Activated T-cell treated with anti-CD3 and anti-CD28 coated beads, Interleukin-2, amount 50 U/mL, for 24 hours (primary cell): ENCODE measurements at regions not wholly inside any gene's neighbourhood (a gene's known extent, or its start where the extent isn't known, plus 50 kb on each side); places are given as distances from the start of the nearest gene placed in this dataset.

Experiments
- DNase-seq: peaks from one replicate; pipeline ENCODE4 v3.0.0-alpha.2; 2020
- H3K27ac Mint-ChIP-seq: 2 replicates; pipeline ENCODE4 v1.8.0; 2020; ENCODE audit warnings: mild to moderate bottlenecking, mixed read lengths
- H3K27me3 Mint-ChIP-seq: 2 replicates; pipeline ENCODE4 v1.8.0; 2020; ENCODE audit warnings: mixed read lengths
- H3K36me3 Mint-ChIP-seq: 2 replicates; pipeline ENCODE4 v1.8.0; 2020; ENCODE audit warnings: low read depth, mixed read lengths
- H3K4me1 Mint-ChIP-seq: 2 replicates; pipeline ENCODE4 v1.8.0; 2020; ENCODE audit warnings: low read depth, mixed read lengths
- H3K4me3 Mint-ChIP-seq: 2 replicates; pipeline ENCODE4 v1.8.0; 2020; ENCODE audit warnings: mild to moderate bottlenecking, moderate library complexity, mixed read lengths
- H3K9me3 Mint-ChIP-seq: 2 replicates; pipeline ENCODE4 v1.8.0; 2020; ENCODE audit warnings: mixed read lengths

DNA sequence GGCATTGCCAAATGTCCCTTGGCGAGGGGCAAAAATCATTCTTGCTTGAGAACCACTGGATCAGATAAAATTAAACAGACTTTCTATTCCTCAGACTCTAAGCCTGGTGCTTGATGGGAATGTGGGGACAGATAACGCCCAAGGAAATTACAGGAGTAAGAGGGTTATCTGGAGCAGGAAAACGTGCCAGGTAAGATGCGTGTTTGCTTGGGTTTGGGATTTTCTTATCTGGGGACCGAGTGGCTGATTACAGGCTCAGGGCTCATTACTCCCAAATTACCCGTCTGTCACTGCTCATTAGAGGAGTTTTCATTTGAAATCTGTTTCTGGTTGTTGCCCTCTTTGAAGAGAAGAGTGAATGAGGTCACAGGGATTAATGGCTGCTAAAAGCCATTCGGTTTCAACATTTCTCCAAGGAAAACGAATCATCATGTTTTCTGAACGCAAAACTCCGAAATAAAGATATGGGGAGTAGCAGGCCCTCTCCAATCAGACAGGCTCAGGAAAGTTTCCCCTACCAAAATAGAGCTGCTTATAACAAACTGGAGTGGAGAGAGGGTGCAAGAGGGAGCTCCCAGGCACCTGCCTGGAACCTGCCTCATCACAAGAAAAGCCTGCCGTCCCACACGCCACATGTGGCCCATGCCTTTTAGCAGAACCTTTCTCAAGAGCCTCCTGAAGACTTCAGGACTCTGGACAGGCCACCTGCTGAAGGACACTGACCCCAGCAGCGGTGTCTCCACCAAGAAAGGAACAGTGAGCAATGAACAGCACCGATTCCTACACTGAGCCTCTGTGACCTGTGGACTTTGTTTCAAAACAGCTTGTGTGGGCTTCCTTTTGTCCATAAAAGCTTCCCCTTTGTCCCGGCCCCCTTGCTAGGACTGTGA lies 136.4 kb downstream of the ICE1 start:
- no peaks in the 10 kb centered on the region for H3K36me3 Mint-ChIP-seq
- no peak overlapping the region for H3K4me3 Mint-ChIP-seq
- no peaks in the 10 kb centered on the region for H3K9me3 Mint-ChIP-seq
- H3K27ac Mint-ChIP-seq = no peak overlapping the region
- DNase-seq = no peak
- no peaks in the 10 kb centered on the region for H3K4me1 Mint-ChIP-seq
- peaks cover 17% of the 10 kb centered on the region for H3K27me3 Mint-ChIP-seq

DNA sequence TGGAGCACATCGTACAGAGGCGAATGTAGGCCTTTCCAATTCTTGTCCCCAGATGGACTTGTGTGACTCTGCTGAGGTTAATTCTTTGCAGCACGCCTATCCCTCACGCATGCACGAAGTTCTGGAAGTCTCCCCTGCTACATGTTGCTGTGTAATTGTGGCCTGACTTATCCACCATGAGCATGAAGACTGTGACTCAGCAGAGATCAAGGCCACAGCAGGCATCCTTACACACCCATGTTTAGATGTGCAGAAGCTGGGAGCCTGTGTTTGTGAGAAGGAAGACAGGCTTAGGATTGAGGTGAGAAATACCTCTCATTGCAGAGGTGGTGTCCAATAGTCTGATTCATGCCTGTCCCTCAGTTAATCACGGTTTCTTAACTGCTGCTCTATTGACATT lies 135.6 kb downstream of the ICE1 start:
- Mint-ChIP-seq H3K4me3 (no peak overlapping the region), H3K9me3 (no peaks in the 10 kb centered on the region), H3K27ac (no peak overlapping the region), H3K27me3 (peaks cover 17% of the 10 kb centered on the region), H3K36me3 (no peaks in the 10 kb centered on the region), H3K4me1 (no peaks in the 10 kb centered on the region)
- DNase-seq = no peak

DNA sequence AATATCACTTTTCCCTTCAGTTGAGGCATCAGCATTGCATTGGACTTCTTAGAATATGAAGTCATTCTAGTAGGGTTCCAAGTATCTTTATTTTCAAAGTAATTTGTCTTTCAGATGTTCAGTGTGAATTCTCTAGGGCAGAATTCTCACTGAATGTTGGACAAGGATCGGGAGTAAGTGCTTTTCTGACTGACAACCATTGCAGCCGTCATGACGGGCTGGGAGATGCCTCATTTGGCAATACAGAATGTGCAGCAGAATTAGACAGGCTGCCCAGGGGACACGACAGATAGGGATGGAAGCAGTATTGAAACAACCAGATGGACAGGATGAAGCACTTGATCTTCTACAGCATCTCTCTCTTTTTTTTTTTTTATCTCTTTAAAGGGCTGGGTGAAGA lies 129.0 kb downstream of the ICE1 start:
- Mint-ChIP-seq H3K27me3 (peaks cover 14% of the 10 kb centered on the region), H3K9me3 (peaks cover 2% of the 10 kb centered on the region), H3K4me1 (no peaks in the 10 kb centered on the region), H3K4me3 (no peak overlapping the region), H3K36me3 (no peaks in the 10 kb centered on the region), H3K27ac (no peak overlapping the region)
- DNase-seq = no peak

DNA sequence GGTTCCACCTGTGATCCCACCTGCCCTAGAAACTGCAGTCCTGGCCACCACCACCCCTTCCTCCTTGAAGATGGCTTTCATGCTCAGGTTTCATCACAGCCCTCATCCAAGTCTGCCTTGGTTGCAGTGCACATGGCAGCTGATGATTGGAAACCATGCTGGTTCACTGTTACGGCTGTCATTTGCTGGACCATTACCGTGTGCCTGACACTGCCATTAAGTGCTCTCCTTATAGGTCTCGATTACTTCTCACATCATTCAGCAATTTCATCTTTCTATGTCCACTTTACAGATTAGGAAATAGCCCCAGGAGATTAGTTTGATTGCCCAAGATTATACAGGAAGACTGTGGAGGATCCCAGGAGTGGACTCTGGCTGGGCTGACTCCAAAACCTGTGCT lies 123.9 kb downstream of the ICE1 start:
- Mint-ChIP-seq H3K27ac (no peak overlapping the region), H3K9me3 (peaks cover 2% of the 10 kb centered on the region), H3K4me1 (no peaks in the 10 kb centered on the region), H3K27me3 (peaks cover 17% of the 10 kb centered on the region), H3K4me3 (no peak overlapping the region), H3K36me3 (no peaks in the 10 kb centered on the region)
- no peak for DNase-seq

DNA sequence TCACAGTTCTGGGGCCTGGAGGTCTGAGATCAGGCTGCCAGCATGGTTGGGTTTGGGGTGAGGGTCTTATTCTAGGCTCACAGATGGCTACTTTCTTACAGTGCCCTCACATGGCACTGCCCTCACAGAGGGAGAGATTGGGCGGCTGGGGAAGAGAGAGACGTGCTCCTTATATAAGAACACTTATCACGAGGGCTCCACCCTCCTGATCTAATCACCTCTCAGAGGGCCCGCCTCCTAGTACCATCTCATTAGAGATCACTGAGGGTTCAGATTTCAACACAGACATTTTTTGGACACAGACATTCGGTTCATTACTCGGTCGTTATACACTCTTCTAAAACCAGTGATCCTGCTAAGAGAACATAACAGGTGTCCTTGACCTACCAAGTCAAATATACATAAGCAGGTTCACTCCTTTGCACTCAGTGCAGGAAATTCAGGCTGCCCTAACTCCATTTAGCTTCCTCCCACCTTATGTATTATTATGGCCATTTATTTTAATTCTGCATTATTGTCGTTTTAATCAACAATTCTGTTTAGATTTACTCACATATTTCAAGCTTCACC lies 121.7 kb downstream of the ICE1 start:
- Mint-ChIP-seq H3K27ac (no peak overlapping the region), H3K36me3 (no peaks in the 10 kb centered on the region), H3K4me3 (no peak overlapping the region), H3K4me1 (no peaks in the 10 kb centered on the region), H3K9me3 (peaks cover 2% of the 10 kb centered on the region), H3K27me3 (peaks cover 17% of the 10 kb centered on the region)
- no peak for DNase-seq

DNA sequence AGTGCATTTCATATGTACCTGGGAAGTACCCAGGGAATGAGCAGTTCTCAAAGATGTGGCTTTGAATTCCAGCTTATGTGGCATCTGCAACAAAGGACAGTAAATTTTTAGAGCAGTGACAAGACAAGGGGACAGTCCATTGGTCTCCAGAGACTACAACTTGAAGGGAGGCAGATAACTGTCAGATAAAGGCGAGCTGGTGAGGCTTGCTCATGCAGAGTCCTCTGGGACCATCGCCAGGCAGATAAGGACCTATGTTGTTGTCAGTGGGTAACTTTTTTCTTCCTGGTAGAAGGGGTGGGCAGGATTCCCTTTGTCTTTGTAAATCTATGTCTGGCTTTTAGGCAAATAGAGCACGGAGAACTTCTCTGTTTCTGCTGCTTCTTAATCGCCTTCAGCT lies 120.2 kb downstream of the ICE1 start:
- Mint-ChIP-seq H3K4me3 (no peak overlapping the region), H3K27ac (no peak overlapping the region), H3K27me3 (peaks cover 13% of the 10 kb centered on the region), H3K9me3 (no peaks in the 10 kb centered on the region), H3K36me3 (no peaks in the 10 kb centered on the region), H3K4me1 (no peaks in the 10 kb centered on the region)
- no peak for DNase-seq

DNA sequence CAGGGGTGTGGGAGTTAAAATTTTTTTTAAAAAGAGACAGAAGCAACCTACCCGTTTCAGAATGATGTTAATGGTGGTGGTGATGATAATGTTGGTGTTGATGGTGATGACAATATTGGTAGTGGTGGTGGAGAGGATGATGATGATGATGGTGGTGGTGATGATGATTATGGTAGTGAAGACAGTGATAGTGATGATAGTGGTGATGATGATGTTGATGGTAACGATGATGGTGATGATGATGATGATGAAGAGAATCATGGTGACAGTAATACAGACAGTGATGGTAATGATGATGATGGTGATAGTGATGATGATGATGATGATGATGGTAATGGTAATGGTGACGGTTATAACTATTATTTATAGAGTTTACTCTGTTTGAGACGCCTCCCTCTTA lies 117.6 kb downstream of the ICE1 start:
- H3K4me3 Mint-ChIP-seq = no peak overlapping the region
- H3K27me3 Mint-ChIP-seq = peaks cover 15% of the 10 kb centered on the region
- no peaks in the 10 kb centered on the region for H3K4me1 Mint-ChIP-seq
- H3K9me3 Mint-ChIP-seq = no peaks in the 10 kb centered on the region
- DNase-seq = no peak
- H3K36me3 Mint-ChIP-seq = no peaks in the 10 kb centered on the region
- no peak overlapping the region for H3K27ac Mint-ChIP-seq
